ENCODE measurements at regions not wholly inside any gene's neighbourhood (a gene's known extent, or its start where the extent isn't known, plus 50 kb on each side); places are given as distances from the start of the nearest gene placed in this dataset.

DNA sequence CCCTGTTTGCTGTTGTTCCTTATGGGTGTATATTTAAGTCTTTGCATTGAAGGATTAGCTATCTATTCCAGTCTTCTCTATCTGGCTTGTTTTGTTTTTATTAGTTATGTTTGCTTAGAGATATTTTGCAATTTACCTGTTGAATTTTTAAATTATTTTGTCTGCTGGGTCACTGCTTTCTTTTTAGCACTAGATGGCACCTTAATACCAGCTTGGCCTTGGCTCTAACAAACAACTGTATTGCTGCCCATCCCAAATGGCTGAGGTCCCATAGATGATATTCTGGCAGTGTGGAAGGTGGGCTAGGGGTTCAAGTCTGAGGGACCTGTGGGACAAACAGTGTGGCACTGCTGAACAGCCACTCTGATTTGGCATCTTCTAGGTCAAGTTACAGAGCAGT lies 144.0 kb upstream of the FBXO33 start:
- TF ChIP-seq POLR2A (IDR thresholded peaks at IDR 0.05): no peak
- TF ChIP-seq, protein P1, sequence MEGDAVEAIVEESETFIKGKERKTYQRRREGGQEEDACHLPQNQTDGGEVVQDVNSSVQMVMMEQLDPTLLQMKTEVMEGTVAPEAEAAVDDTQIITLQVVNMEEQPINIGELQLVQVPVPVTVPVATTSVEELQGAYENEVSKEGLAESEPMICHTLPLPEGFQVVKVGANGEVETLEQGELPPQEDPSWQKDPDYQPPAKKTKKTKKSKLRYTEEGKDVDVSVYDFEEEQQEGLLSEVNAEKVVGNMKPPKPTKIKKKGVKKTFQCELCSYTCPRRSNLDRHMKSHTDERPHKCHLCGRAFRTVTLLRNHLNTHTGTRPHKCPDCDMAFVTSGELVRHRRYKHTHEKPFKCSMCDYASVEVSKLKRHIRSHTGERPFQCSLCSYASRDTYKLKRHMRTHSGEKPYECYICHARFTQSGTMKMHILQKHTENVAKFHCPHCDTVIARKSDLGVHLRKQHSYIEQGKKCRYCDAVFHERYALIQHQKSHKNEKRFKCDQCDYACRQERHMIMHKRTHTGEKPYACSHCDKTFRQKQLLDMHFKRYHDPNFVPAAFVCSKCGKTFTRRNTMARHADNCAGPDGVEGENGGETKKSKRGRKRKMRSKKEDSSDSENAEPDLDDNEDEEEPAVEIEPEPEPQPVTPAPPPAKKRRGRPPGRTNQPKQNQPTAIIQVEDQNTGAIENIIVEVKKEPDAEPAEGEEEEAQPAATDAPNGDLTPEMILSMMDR (IDR thresholded peaks at IDR 0.05): no peak
- intact Hi-C loops (cut with DNase I; ENCODE audit: low total_unique reads): no loop called here
- no peak for DNase-seq (ENCODE audit: low spot score in 2 of 2)
- H3K4me3 ChIP-seq (ENCODE audit: low read depth, poor library complexity, severe bottlenecking): no peak overlapping the region

DNA sequence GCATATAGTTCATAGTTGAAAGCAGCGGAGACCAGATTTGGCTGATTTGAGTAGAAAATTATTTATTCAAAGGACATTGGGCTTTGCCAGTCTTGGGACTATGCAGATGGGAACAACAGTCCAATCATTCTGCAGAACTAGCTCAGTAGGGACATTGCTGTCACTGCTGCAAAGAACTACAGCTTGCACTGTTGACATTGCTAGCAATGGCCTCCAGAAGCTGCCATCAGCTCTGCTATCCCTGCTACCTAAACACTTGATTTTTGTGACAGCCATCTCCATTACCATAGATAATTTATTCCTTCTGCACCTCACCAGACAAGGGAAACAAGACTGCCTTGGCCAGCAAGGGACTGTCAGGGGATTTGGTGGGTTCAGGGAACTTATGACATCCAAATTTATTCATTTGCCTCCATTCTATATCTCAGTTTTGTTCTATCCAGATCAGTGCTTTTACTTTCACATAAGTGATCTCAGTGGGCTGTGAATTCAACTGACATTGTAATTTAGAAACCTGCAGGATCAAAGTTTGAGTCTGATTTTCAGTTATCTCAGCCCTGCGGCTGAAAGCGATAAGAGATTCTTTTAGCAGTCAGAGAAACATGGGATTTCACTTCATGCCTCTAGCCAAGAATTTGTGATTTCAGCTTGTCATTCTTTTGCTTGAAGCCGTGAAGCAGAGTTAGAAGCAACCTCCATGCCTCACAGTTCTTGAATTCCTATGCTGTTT lies 136.7 kb upstream of the FBXO33 start:
- no peak for DNase-seq (ENCODE audit: low spot score in 2 of 2)
- H3K4me3 ChIP-seq (ENCODE audit: low read depth, poor library complexity, severe bottlenecking): no peak overlapping the region
- 28 to 46% methylated on average over 4 of the region's 4 CpGs for WGBS, 2 donors
- intact Hi-C loops (cut with DNase I; ENCODE audit: low total_unique reads): no loop called here
- TF ChIP-seq, protein P1 (IDR thresholded peaks at IDR 0.05): no peak
- no peak for TF ChIP-seq POLR2A (IDR thresholded peaks at IDR 0.05)

DNA sequence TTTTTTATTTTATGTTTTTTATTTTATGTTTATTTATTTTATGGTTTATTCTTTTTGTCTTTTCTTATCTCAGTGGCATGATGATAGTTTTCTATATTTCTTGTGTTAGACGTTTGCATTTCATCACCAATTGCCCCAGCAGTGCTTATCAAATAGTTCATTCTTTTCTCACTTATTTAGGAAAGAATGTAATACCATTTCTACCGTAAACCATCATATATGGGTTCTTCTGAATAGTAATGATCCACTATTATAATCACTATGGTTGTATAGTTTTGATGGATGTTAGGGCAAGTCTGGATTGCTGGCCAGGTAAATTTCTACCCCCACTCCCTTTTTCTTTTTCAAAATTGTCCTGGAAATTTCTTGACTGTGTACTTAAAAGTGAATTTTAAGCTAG lies 134.6 kb upstream of the FBXO33 start:
- DNase-seq (ENCODE audit: low spot score in 2 of 2): no peak
- 70 to 81% methylated on average over 2 of the region's 2 CpGs for WGBS, 2 donors
- H3K4me3 ChIP-seq (ENCODE audit: low read depth, poor library complexity, severe bottlenecking): no peak overlapping the region
- TF ChIP-seq POLR2A (IDR thresholded peaks at IDR 0.05): no peak
- TF ChIP-seq, protein P1 (IDR thresholded peaks at IDR 0.05): no peak
- intact Hi-C loops (cut with DNase I; ENCODE audit: low total_unique reads): no loop called here

DNA sequence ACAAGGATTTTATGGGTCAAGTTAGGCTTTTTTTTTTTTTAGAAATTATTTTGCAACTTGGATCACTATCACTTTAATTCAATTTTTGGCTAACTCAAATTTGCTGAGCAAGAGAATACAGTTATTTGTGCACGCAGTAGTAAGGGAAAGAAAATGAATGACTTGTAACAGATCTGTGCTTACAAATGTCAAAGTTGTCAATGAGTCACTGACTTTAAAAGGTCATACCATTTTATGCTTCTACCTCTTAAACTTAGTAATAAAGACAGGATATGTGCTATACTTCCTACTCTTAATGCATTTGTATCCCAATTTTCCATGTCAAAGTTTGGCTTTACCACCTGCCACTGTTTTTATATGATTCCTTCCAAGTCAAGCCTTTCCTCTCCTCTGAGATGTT lies 131.1 kb upstream of the FBXO33 start:
- H3K4me3 ChIP-seq (ENCODE audit: low read depth, poor library complexity, severe bottlenecking): no peak overlapping the region
- WGBS, 2 donors: 38 to 43% methylated on average over 1 of the region's 1 CpG
- intact Hi-C loops (cut with DNase I; ENCODE audit: low total_unique reads): no loop called here
- TF ChIP-seq, protein P1 (IDR thresholded peaks at IDR 0.05): no peak
- no peak for TF ChIP-seq POLR2A (IDR thresholded peaks at IDR 0.05)
- DNase-seq (ENCODE audit: low spot score in 2 of 2): no peak

DNA sequence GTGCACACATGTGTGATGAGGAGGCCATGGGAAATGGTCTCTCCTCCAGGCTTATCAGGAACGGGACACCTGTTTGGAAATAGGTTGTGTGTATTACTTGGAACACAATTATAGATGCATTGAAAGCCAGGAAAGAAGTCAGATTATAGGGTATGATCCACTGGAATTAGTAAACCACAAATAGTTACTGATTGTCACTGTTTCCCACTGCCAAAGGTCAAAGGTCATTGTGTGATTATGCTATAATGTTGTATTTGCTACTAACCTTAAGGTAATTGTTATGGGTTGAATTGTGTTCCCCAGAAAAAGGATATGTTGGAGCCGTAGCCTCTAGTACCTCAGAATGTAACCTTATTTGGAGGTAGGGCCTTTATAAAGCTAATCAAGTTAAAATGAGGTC lies 129.9 kb upstream of the FBXO33 start:
- 90 to 93% methylated on average over 2 of the region's 2 CpGs for WGBS, 2 donors

More for the DNA sequence above, 129.9 kb upstream of the FBXO33 start:
- no peak overlapping the region for H3K4me3 ChIP-seq (ENCODE audit: low read depth, poor library complexity, severe bottlenecking)
- intact Hi-C loops (cut with DNase I; ENCODE audit: low total_unique reads): no loop called here
- TF ChIP-seq, protein P1 (IDR thresholded peaks at IDR 0.05): no peak
- no peak for TF ChIP-seq POLR2A (IDR thresholded peaks at IDR 0.05)
- no peak for DNase-seq (ENCODE audit: low spot score in 2 of 2)
